ENCODE measurements at regions not wholly inside any gene's neighbourhood (a gene's known extent, or its start where the extent isn't known, plus 50 kb on each side); places are given as distances from the start of the nearest gene placed in this dataset.

DNA sequence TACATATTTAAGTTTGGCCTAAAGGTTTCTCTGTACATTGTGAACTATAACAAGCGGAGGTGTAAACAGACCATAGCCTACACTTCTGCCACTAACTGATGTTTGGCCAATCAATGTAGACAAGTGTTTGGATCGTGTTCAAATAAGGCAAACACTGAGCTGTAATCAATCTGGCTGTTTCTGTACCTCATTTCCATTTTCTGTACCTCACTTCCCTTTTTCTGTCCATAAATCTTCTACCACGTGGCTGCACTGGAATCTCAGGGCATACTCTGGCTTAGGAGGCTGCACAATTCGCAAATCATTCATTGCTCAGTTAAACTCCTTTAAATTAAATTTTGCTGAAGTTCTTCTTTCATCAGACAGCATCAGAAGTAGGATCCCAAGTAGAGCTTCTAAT, 140.9 kb downstream of the SLC25A46 start:
- TF ChIP-seq OSR1 (CRISPR knock-in tag; IDR thresholded peaks at IDR 0.05) (no peak), RARB (CRISPR knock-in tag; IDR thresholded peaks at IDR 0.05) (no peak), PPARA (CRISPR knock-in tag; IDR thresholded peaks at IDR 0.05; ENCODE audit: borderline replicate concordance) (no peak), TCF4 (CRISPR knock-in tag; IDR thresholded peaks at IDR 0.05; ENCODE audit: borderline replicate concordance) (no peak), ARNTL (CRISPR knock-in tag; IDR thresholded peaks at IDR 0.05; ENCODE audit: borderline replicate concordance, low read depth) (no peak)

Data from SK-N-SH treated with all-trans-retinoic acid at 6 μM for 48 hours (cell line).